ENCODE measurements at regions not wholly inside any gene's neighbourhood (a gene's known extent, or its start where the extent isn't known, plus 50 kb on each side); places are given as distances from the start of the nearest gene placed in this dataset.

GRCh38 chr6:108767418-108768165, 80.6 kb upstream of the ARMC2 start:
- no peak for TF ChIP-seq POLR2AphosphoS5 (IDR thresholded peaks at IDR 0.05)
- no peak for TF ChIP-seq CTCF (IDR thresholded peaks at IDR 0.05 in 8 of 11, conservative IDR thresholded peaks at IDR 0.05 in 3 of 11)
- TF ChIP-seq POLR2A (IDR thresholded peaks at IDR 0.05), result no peak
- no peaks in the 10 kb centered on the region for H3K27me3 ChIP-seq (replicated peaks in 1 of 7)
- H3K9me3 ChIP-seq, result no peaks in the 10 kb centered on the region
- H3K27ac ChIP-seq, result no peak overlapping the region
- H3K4me1 ChIP-seq, result peaks cover 0 to 9% (median 5%) of the 10 kb centered on the region in 6 donors
- intact Hi-C loops (cut with DNase I; ENCODE audit: low total_unique reads), result no loop called here
- no peaks in the 10 kb centered on the region for H3K36me3 ChIP-seq
- H3K4me3 ChIP-seq, result no peak overlapping the region
- DNase-seq, result no peak
- WGBS, 5 donors, result 66 to 77% (median 75%) methylated on average over 7 of the region's 7 CpGs

- Histone ChIP-seq H3K9me3 (no peaks in the 10 kb centered on the region), H3K27ac (no peak overlapping the region), H3K4me1 (peaks cover 0 to 9% (median 5%) of the 10 kb centered on the region in 6 donors), H3K27me3 (replicated peaks in 1 of 7) (no peaks in the 10 kb centered on the region), H3K36me3 (no peaks in the 10 kb centered on the region), H3K4me3 (no peak overlapping the region)
- WGBS, 5 donors, result 60 to 89% (median 84%) methylated on average over 1 of the region's 1 CpG
- intact Hi-C loops (cut with DNase I; ENCODE audit: low total_unique reads), result no loop called here
- DNase-seq, result no peak
- TF ChIP-seq CTCF (IDR thresholded peaks at IDR 0.05 in 8 of 11, conservative IDR thresholded peaks at IDR 0.05 in 3 of 11), result no peak
- no peak for TF ChIP-seq POLR2AphosphoS5 (IDR thresholded peaks at IDR 0.05)
- TF ChIP-seq POLR2A (IDR thresholded peaks at IDR 0.05), result no peak
Observed at GRCh38 chr6:108768166-108768555, 80.1 kb upstream of the ARMC2 start.

GRCh38 chr6:108768792-108769524, 79.3 kb upstream of the ARMC2 start:
- H3K27me3 ChIP-seq (replicated peaks in 1 of 7), result no peaks in the 10 kb centered on the region
- H3K4me1 ChIP-seq, result peaks cover 0 to 8% (median 5%) of the 10 kb centered on the region in 6 donors
- H3K36me3 ChIP-seq, result no peaks in the 10 kb centered on the region
- WGBS, 5 donors, result 88 to 98% (median 92%) methylated on average over 10 of the region's 10 CpGs
- no peak for DNase-seq
- H3K27ac ChIP-seq, result no peak overlapping the region
- H3K4me3 ChIP-seq, result no peak overlapping the region
- TF ChIP-seq CTCF (IDR thresholded peaks at IDR 0.05 in 8 of 11, conservative IDR thresholded peaks at IDR 0.05 in 3 of 11) (no peak), POLR2A (IDR thresholded peaks at IDR 0.05) (no peak), POLR2AphosphoS5 (IDR thresholded peaks at IDR 0.05) (no peak)
- no peaks in the 10 kb centered on the region for H3K9me3 ChIP-seq
- intact Hi-C loops (cut with DNase I; ENCODE audit: low total_unique reads), result no loop called here

- Histone ChIP-seq H3K36me3 (no peaks in the 10 kb centered on the region), H3K27ac (no peak overlapping the region), H3K4me3 (no peak overlapping the region), H3K9me3 (no peaks in the 10 kb centered on the region), H3K4me1 (no peaks in the 10 kb centered on the region), H3K27me3 (replicated peaks in 1 of 7) (no peaks in the 10 kb centered on the region)
- DNase-seq, result no peak
- intact Hi-C loops (cut with DNase I; ENCODE audit: low total_unique reads), result no loop called here
- TF ChIP-seq POLR2AphosphoS5 (IDR thresholded peaks at IDR 0.05), result no peak
- no peak for TF ChIP-seq CTCF (IDR thresholded peaks at IDR 0.05 in 8 of 11, conservative IDR thresholded peaks at IDR 0.05 in 3 of 11)
- TF ChIP-seq POLR2A (IDR thresholded peaks at IDR 0.05), result no peak
- WGBS, 5 donors, result 91 to 100% (median 93%) methylated on average over 1 of the region's 1 CpG
Observed at GRCh38 chr6:108771421-108771820, 76.8 kb upstream of the ARMC2 start.

Measured in spleen (tissue), 11 donors.